ENCODE measurements at regions not wholly inside any gene's neighbourhood (a gene's known extent, or its start where the extent isn't known, plus 50 kb on each side); places are given as distances from the start of the nearest gene placed in this dataset.

- no peak for TF ChIP-seq CTCF (IDR thresholded peaks at IDR 0.05; ENCODE audit: partially characterized antibody, unreplicated experiment)
- DNase-seq, result no peak
- Mint-ChIP-seq H3K27ac (ENCODE audit: unreplicated experiment) (no peak overlapping the region), H3K4me1 (ENCODE audit: low read depth, unreplicated experiment) (no peaks in the 10 kb centered on the region), H3K9me3 (ENCODE audit: unreplicated experiment) (peaks cover 1% of the 10 kb centered on the region), H3K36me3 (ENCODE audit: unreplicated experiment) (peaks cover 4% of the 10 kb centered on the region), H3K4me3 (ENCODE audit: unreplicated experiment) (no peak overlapping the region), H3K27me3 (ENCODE audit: unreplicated experiment) (peaks cover 2% of the 10 kb centered on the region)
Observed at GRCh38 chr1:37315371-37315846, 159.0 kb upstream of the ZC3H12A start.

- no peaks in the 10 kb centered on the region for H3K36me3 Mint-ChIP-seq (ENCODE audit: unreplicated experiment)
- no peaks in the 10 kb centered on the region for H3K9me3 Mint-ChIP-seq (ENCODE audit: unreplicated experiment)
- H3K27me3 Mint-ChIP-seq (ENCODE audit: unreplicated experiment), result peaks cover 2% of the 10 kb centered on the region
- no peak for DNase-seq
- H3K4me3 Mint-ChIP-seq (ENCODE audit: unreplicated experiment), result no peak overlapping the region
- TF ChIP-seq CTCF (IDR thresholded peaks at IDR 0.05; ENCODE audit: partially characterized antibody, unreplicated experiment), result no peak
- H3K4me1 Mint-ChIP-seq (ENCODE audit: low read depth, unreplicated experiment), result no peaks in the 10 kb centered on the region
- H3K27ac Mint-ChIP-seq (ENCODE audit: unreplicated experiment), result no peak overlapping the region
Observed at GRCh38 chr1:37317870-37318467, 156.4 kb upstream of the ZC3H12A start.

- Mint-ChIP-seq H3K27me3 (ENCODE audit: unreplicated experiment) (peaks cover 2% of the 10 kb centered on the region), H3K4me1 (ENCODE audit: low read depth, unreplicated experiment) (no peaks in the 10 kb centered on the region), H3K9me3 (ENCODE audit: unreplicated experiment) (no peaks in the 10 kb centered on the region), H3K36me3 (ENCODE audit: unreplicated experiment) (no peaks in the 10 kb centered on the region), H3K4me3 (ENCODE audit: unreplicated experiment) (no peak overlapping the region), H3K27ac (ENCODE audit: unreplicated experiment) (no peak overlapping the region)
- no peak for TF ChIP-seq CTCF (IDR thresholded peaks at IDR 0.05; ENCODE audit: partially characterized antibody, unreplicated experiment)
- no peak for DNase-seq
Observed at GRCh38 chr1:37318490-37318889, 155.9 kb upstream of the ZC3H12A start.

GRCh38 chr1:37319284-37319683 is 155.1 kb upstream of the ZC3H12A start:
- peaks cover 2% of the 10 kb centered on the region for H3K4me1 Mint-ChIP-seq (ENCODE audit: low read depth, unreplicated experiment)
- TF ChIP-seq CTCF (IDR thresholded peaks at IDR 0.05; ENCODE audit: partially characterized antibody, unreplicated experiment), result no peak
- peaks cover 2% of the 10 kb centered on the region for H3K27me3 Mint-ChIP-seq (ENCODE audit: unreplicated experiment)
- no peak overlapping the region for H3K27ac Mint-ChIP-seq (ENCODE audit: unreplicated experiment)
- DNase-seq, result no peak
- H3K4me3 Mint-ChIP-seq (ENCODE audit: unreplicated experiment), result no peak overlapping the region
- H3K9me3 Mint-ChIP-seq (ENCODE audit: unreplicated experiment), result no peaks in the 10 kb centered on the region
- H3K36me3 Mint-ChIP-seq (ENCODE audit: unreplicated experiment), result no peaks in the 10 kb centered on the region

GRCh38 chr1:37323486-37324377 is 150.6 kb upstream of the ZC3H12A start:
- H3K4me1 Mint-ChIP-seq (ENCODE audit: low read depth, unreplicated experiment), result peaks cover 9% of the 10 kb centered on the region
- DNase-seq, result peak; percentile 70
- H3K9me3 Mint-ChIP-seq (ENCODE audit: unreplicated experiment), result no peaks in the 10 kb centered on the region
- no peaks in the 10 kb centered on the region for H3K36me3 Mint-ChIP-seq (ENCODE audit: unreplicated experiment)
- H3K27me3 Mint-ChIP-seq (ENCODE audit: unreplicated experiment), result peaks cover 8% of the 10 kb centered on the region
- H3K4me3 Mint-ChIP-seq (ENCODE audit: unreplicated experiment), result no peak overlapping the region
- TF ChIP-seq CTCF (IDR thresholded peaks at IDR 0.05; ENCODE audit: partially characterized antibody, unreplicated experiment), result peak; percentile 96
- no peak overlapping the region for H3K27ac Mint-ChIP-seq (ENCODE audit: unreplicated experiment)

Measured in glutamatergic neuron (in vitro differentiated cells).